ENCODE measurements at regions not wholly inside any gene's neighbourhood (a gene's known extent, or its start where the extent isn't known, plus 50 kb on each side); places are given as distances from the start of the nearest gene placed in this dataset.

DNA sequence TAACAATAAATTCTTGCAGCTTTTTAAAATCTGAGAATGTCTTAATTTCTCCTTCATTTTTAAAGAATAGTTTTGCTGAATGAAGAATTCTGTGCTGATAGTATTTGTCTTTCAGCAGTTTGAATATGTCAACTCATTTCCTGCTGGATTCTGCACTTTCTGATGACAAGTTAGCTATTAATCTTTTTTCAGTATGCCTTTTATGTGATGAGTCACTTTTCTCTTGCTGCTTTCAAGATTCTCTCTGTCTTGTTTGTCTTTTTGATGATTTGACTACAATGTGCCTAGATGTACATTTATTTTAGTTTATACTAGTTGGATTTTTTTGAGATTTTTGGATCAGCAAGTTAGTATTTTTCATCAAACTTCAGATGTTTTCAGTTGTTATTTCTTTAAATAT is 87.9 kb upstream of the AVPR1A start:
- no peaks in the 10 kb centered on the region for H3K9me1 ChIP-seq (ENCODE audit: control insufficient read depth, extremely low read depth, insufficient read depth, low read length)
- H3K4me3 ChIP-seq (ENCODE audit: control insufficient read depth in 2 of 3, extremely low read depth in 1 of 3, insufficient read depth in 2 of 3, low read depth in 1 of 3, low read length in 3 of 3) = no peak overlapping the region
- no peaks in the 10 kb centered on the region for H3K79me2 ChIP-seq (ENCODE audit: control insufficient read depth, insufficient read depth, low read length)
- no peaks in the 10 kb centered on the region for H3K36me3 ChIP-seq (ENCODE audit: control insufficient read depth in 2 of 2, extremely low read depth in 1 of 2, insufficient read depth in 2 of 2, low read length in 2 of 2)
- H4K20me1 ChIP-seq (ENCODE audit: control insufficient read depth, extremely low read depth, insufficient read depth, low read length) = no peaks in the 10 kb centered on the region
- H3K27me3 ChIP-seq (ENCODE audit: control insufficient read depth, extremely low read depth, insufficient read depth, low read length) = no peaks in the 10 kb centered on the region
- no peak overlapping the region for H2AFZ ChIP-seq (ENCODE audit: control insufficient read depth, low read length)
- dilution Hi-C loops (cut with MboI; ENCODE audit: extremely low pct_ligation_motif_present, low sequenced_read_pairs) = no loop called here
- TF ChIP-seq, protein P1, sequence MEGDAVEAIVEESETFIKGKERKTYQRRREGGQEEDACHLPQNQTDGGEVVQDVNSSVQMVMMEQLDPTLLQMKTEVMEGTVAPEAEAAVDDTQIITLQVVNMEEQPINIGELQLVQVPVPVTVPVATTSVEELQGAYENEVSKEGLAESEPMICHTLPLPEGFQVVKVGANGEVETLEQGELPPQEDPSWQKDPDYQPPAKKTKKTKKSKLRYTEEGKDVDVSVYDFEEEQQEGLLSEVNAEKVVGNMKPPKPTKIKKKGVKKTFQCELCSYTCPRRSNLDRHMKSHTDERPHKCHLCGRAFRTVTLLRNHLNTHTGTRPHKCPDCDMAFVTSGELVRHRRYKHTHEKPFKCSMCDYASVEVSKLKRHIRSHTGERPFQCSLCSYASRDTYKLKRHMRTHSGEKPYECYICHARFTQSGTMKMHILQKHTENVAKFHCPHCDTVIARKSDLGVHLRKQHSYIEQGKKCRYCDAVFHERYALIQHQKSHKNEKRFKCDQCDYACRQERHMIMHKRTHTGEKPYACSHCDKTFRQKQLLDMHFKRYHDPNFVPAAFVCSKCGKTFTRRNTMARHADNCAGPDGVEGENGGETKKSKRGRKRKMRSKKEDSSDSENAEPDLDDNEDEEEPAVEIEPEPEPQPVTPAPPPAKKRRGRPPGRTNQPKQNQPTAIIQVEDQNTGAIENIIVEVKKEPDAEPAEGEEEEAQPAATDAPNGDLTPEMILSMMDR (optimal IDR thresholded peaks at IDR 0.05 in 1 of 3, IDR thresholded peaks at IDR 0.05 in 1 of 3, conservative IDR thresholded peaks at IDR 0.05 in 1 of 3; ENCODE audit: extremely low read depth in 1 of 3, insufficient read depth in 2 of 3, low read length in 3 of 3) = no peak
- TF ChIP-seq EZH2 (IDR thresholded peaks at IDR 0.05; ENCODE audit: low read length) = no peak
- no peak for FAIRE-seq
- H3K9me3 ChIP-seq (ENCODE audit: control insufficient read depth, low read depth, low read length) = no peaks in the 10 kb centered on the region
- no peak overlapping the region for H3K4me2 ChIP-seq (ENCODE audit: control insufficient read depth, extremely low read depth, insufficient read depth, low read depth, low read length)
- H3K4me1 ChIP-seq (ENCODE audit: control insufficient read depth, extremely low read depth, insufficient read depth, low read length) = no peaks in the 10 kb centered on the region
- H3K27ac ChIP-seq (ENCODE audit: control insufficient read depth, insufficient read depth, low read length) = no peak overlapping the region
- H3K9ac ChIP-seq (ENCODE audit: control insufficient read depth, extremely low read depth, insufficient read depth, low read length) = no peak overlapping the region
- no peak for DNase-seq (ENCODE audit: low read depth, low spot score)

DNA sequence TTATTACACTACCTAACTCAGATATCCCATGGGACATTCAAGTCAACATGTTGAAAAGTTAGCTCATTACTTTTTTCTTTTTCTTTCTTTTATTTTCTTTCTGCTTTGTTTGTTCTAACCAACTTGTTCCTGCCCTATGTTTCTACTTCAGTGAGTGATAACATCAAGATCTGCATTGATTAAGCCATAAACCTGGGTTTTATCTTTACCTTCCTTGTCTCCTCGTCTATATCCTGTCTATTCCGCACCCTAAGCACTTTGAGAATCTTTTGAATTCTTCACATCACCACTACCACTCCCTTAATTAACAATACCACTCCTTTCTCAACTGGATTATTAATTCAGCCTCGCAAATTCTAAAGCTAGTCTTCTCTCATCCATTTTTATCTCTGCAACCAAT is 81.9 kb upstream of the AVPR1A start:
- no peak overlapping the region for H3K9ac ChIP-seq (ENCODE audit: control insufficient read depth, extremely low read depth, insufficient read depth, low read length)
- FAIRE-seq = no peak
- H2AFZ ChIP-seq (ENCODE audit: control insufficient read depth, low read length) = no peak overlapping the region
- H3K4me2 ChIP-seq (ENCODE audit: control insufficient read depth, extremely low read depth, insufficient read depth, low read depth, low read length) = no peak overlapping the region
- H3K36me3 ChIP-seq (ENCODE audit: control insufficient read depth in 2 of 2, extremely low read depth in 1 of 2, insufficient read depth in 2 of 2, low read length in 2 of 2) = no peaks in the 10 kb centered on the region
- no peaks in the 10 kb centered on the region for H3K9me3 ChIP-seq (ENCODE audit: control insufficient read depth, low read depth, low read length)
- no peak for TF ChIP-seq EZH2 (IDR thresholded peaks at IDR 0.05; ENCODE audit: low read length)
- TF ChIP-seq, protein P1 (optimal IDR thresholded peaks at IDR 0.05 in 1 of 3, IDR thresholded peaks at IDR 0.05 in 1 of 3, conservative IDR thresholded peaks at IDR 0.05 in 1 of 3; ENCODE audit: extremely low read depth in 1 of 3, insufficient read depth in 2 of 3, low read length in 3 of 3) = no peak
- no peaks in the 10 kb centered on the region for H3K27me3 ChIP-seq (ENCODE audit: control insufficient read depth, extremely low read depth, insufficient read depth, low read length)
- H3K4me3 ChIP-seq (ENCODE audit: control insufficient read depth in 2 of 3, extremely low read depth in 1 of 3, insufficient read depth in 2 of 3, low read depth in 1 of 3, low read length in 3 of 3) = no peak overlapping the region
- H3K79me2 ChIP-seq (ENCODE audit: control insufficient read depth, insufficient read depth, low read length) = no peaks in the 10 kb centered on the region
- no peaks in the 10 kb centered on the region for H4K20me1 ChIP-seq (ENCODE audit: control insufficient read depth, extremely low read depth, insufficient read depth, low read length)
- no peaks in the 10 kb centered on the region for H3K9me1 ChIP-seq (ENCODE audit: control insufficient read depth, extremely low read depth, insufficient read depth, low read length)
- dilution Hi-C loops (cut with MboI; ENCODE audit: extremely low pct_ligation_motif_present, low sequenced_read_pairs) = no loop called here
- no peak for DNase-seq (ENCODE audit: low read depth, low spot score)
- H3K4me1 ChIP-seq (ENCODE audit: control insufficient read depth, extremely low read depth, insufficient read depth, low read length) = no peaks in the 10 kb centered on the region
- H3K27ac ChIP-seq (ENCODE audit: control insufficient read depth, insufficient read depth, low read length) = no peak overlapping the region
